Suprapubic skin (tissue), 4 donors: ENCODE measurements at regions not wholly inside any gene's neighbourhood (a gene's known extent, or its start where the extent isn't known, plus 50 kb on each side); places are given as distances from the start of the nearest gene placed in this dataset.

ENCODE experiments used
- DNase-seq, 2 donors: peaks; one replicate each; pipeline ENCODE4 v3.0.0-alpha.2; 2019; ENCODE audit warnings: low spot score in 2 of 2
- H3K27ac ChIP-seq: fragments of 200-600 bp; sonication (generic); one replicate; pipeline ENCODE4 v1.5.1; 2019
- H3K27me3 ChIP-seq: fragments of 200-600 bp; sonication (generic); one replicate; pipeline ENCODE4 v1.5.1; 2019
- H3K36me3 ChIP-seq: fragments of 200-600 bp; sonication (generic); one replicate; pipeline ENCODE4 v1.5.1; 2019
- H3K4me1 ChIP-seq: fragments of 200-600 bp; sonication (generic); one replicate; pipeline ENCODE4 v1.5.1; 2019
- H3K4me3 ChIP-seq: fragments of 200-600 bp; sonication (generic); one replicate; pipeline ENCODE4 v1.5.1; 2019; ENCODE audit warnings: mild to moderate bottlenecking
- H3K9me3 ChIP-seq: fragments of 200-600 bp; sonication (generic); one replicate; pipeline ENCODE4 v1.5.1; 2019
- CTCF ChIP-seq, 2 donors: fragments of 200-600 bp in 1 of 2; fragments of 450-650 bp in 1 of 2; sonication (generic) in 1 of 2; IDR thresholded peaks; one replicate each; pipeline ENCODE4 v1.5.1; 2016 to 2019; ENCODE audit warnings: antibody characterized with exemption in 2 of 2, mild to moderate bottlenecking in 1 of 2, moderate library complexity in 1 of 2
- EP300 ChIP-seq: sonication (generic); formaldehyde crosslinking; IDR thresholded peaks from one replicate; pipeline ENCODE4 v1.6.1; 2017; ENCODE audit warnings: antibody characterized with exemption
- POLR2A ChIP-seq, 2 donors: fragments of 450-650 bp; IDR thresholded peaks; one replicate each; pipeline ENCODE4 v1.6.1; 2017; ENCODE audit warnings: antibody characterized with exemption in 2 of 2, mild to moderate bottlenecking in 2 of 2, moderate library complexity in 2 of 2
- POLR2AphosphoS5 ChIP-seq, 3 donors: sonication (generic); formaldehyde crosslinking; IDR thresholded peaks; one replicate each; pipeline ENCODE4 v1.6.1; 2017; ENCODE audit warnings: antibody characterized with exemption in 3 of 3
- WGBS: methylation state at CpG from one replicate; pipeline ENCODE4 v1.1.5; 2018; 5-methylcytosine and 5-hydroxymethylcytosine counted together

DNA sequence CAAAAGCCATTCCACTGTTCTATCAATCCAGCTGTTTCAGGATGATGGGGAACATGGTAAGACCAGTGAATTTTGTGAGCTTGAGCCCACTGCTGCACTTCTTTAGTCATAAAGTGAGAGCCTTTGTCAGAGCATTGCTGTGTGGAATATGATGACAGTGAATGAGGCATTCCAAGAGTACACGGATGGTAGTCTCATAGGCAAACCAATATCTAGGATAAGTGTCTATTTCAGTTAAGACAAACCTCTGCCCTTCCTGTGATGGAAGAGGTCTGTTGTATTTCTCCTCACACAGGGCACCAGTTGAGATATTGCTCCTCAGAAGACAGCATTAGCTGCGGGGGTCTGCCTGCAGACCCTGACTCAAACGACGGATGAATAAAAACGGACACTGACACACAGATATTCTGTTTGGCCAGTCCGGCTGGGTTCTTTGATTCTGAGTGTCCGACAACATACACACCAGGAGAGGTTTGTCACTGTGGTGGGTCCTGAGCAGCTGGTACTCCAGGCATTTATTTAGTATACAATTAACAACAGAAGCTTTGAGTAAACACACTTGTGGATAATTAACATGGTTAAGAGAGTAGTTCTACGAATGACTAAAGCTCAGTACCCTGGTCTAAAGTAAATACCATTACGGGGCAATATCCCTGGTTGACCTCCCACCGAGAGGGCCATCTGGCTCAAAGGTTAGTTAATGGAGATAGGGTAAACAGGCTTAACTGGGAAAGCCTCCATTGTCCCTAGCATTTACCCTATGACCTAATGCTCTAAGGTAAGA, 121.7 kb downstream of the ZNF280B start:
- Histone ChIP-seq H3K4me3 (no peak overlapping the region), H3K36me3 (no peaks in the 10 kb centered on the region), H3K27ac (no peak overlapping the region), H3K4me1 (no peaks in the 10 kb centered on the region), H3K9me3 (no peaks in the 10 kb centered on the region), H3K27me3 (peaks cover 41% of the 10 kb centered on the region)
- no peak for DNase-seq
- no peak for TF ChIP-seq POLR2AphosphoS5 (IDR thresholded peaks at IDR 0.05)
- no peak for TF ChIP-seq POLR2A (IDR thresholded peaks at IDR 0.05)
- WGBS = 50% methylated on average over 10 of the region's 10 CpGs

DNA sequence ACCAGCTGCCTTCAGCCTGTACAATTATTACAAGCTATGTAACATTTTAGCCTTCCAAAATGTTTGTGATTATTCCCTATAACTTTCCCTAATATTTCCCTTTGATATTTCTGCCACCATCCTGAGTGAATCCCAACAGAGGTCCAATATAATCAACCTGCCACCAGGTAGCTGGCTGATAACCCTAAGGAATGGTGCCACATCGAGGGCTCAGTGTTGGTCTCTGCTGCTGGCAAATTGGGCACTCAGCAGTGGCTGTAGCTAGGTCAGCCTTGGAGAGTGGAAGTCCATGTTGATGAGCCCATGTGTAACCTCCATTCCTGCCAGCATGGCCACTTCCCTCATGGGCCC, 121.2 kb downstream of the ZNF280B start:
- no peak overlapping the region for H3K4me3 ChIP-seq
- no peaks in the 10 kb centered on the region for H3K36me3 ChIP-seq
- 55% methylated on average over 1 of the region's 1 CpG for WGBS
- H3K9me3 ChIP-seq = no peaks in the 10 kb centered on the region
- no peaks in the 10 kb centered on the region for H3K4me1 ChIP-seq
- H3K27ac ChIP-seq = no peak overlapping the region
- DNase-seq = no peak
- TF ChIP-seq EP300 (no peak), POLR2AphosphoS5 (IDR thresholded peaks at IDR 0.05) (no peak), POLR2A (IDR thresholded peaks at IDR 0.05) (no peak), CTCF (IDR thresholded peaks at IDR 0.05) (no peak)
- H3K27me3 ChIP-seq = peaks cover 41% of the 10 kb centered on the region

DNA sequence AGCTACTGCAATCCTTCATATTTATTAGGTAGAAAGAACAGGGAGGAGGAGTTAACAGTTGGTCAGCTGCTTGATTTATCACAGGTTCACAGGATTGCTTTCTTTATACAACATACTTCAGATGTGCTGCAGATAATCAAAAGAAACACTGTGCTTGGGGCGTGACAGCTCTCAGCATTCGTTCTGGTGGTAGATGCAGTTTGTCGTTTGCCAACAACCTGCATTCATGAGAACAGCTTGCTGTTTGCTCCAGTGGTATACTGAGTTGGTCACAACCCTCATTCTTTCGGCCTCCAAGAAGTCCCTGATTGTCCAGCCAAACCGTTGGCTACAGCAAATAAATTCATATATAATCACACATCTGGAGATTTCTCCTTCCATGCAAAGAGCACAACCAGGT, 120.5 kb downstream of the ZNF280B start:
- 77% methylated on average over 5 of the region's 5 CpGs for WGBS
- no peak overlapping the region for H3K4me3 ChIP-seq
- TF ChIP-seq POLR2A (IDR thresholded peaks at IDR 0.05) (no peak), EP300 (no peak), POLR2AphosphoS5 (IDR thresholded peaks at IDR 0.05) (no peak), CTCF (IDR thresholded peaks at IDR 0.05) (no peak)
- no peak for DNase-seq
- H3K9me3 ChIP-seq = no peaks in the 10 kb centered on the region
- H3K27ac ChIP-seq = no peak overlapping the region
- peaks cover 37% of the 10 kb centered on the region for H3K27me3 ChIP-seq
- no peaks in the 10 kb centered on the region for H3K36me3 ChIP-seq
- no peaks in the 10 kb centered on the region for H3K4me1 ChIP-seq

DNA sequence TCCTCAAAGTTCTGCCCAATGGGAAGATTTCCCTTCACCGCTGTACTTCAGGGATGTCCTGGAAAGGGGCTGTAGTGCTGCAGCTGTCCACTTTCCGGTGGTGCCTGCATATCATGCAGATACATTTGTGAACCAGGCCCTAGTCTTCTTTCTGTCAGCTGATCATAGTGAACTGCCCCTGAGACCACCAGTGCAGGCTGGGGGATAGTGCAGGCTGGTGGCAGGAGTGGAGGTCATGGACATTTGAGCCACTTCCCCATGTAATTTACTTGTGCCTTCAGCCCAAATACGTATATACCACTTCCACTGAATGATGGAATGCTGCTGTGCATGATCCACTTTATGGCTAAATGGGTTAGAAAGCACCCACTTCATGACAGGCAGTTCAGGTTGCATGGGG, 120.0 kb downstream of the ZNF280B start:
- Histone ChIP-seq H3K27me3 (peaks cover 36% of the 10 kb centered on the region), H3K27ac (no peak overlapping the region), H3K36me3 (no peaks in the 10 kb centered on the region), H3K4me3 (no peak overlapping the region), H3K9me3 (no peaks in the 10 kb centered on the region), H3K4me1 (no peaks in the 10 kb centered on the region)
- WGBS = 91% methylated on average over 2 of the region's 3 CpGs
- TF ChIP-seq POLR2A (IDR thresholded peaks at IDR 0.05) = no peak
- no peak for DNase-seq

- H3K9me3 ChIP-seq = no peaks in the 10 kb centered on the region
- no peak overlapping the region for H3K27ac ChIP-seq
- DNase-seq = no peak
- H3K4me3 ChIP-seq = no peak overlapping the region
- peaks cover 28% of the 10 kb centered on the region for H3K27me3 ChIP-seq
- H3K4me1 ChIP-seq = no peaks in the 10 kb centered on the region
- H3K36me3 ChIP-seq = no peaks in the 10 kb centered on the region
- no peak for TF ChIP-seq EP300
- no peak for TF ChIP-seq POLR2AphosphoS5 (IDR thresholded peaks at IDR 0.05)
- TF ChIP-seq CTCF (IDR thresholded peaks at IDR 0.05) = no peak
- TF ChIP-seq POLR2A (IDR thresholded peaks at IDR 0.05) = no peak
- WGBS = 85% methylated on average over 5 of the region's 5 CpGs
These were observed 119.1 kb downstream of the ZNF280B start for GRCh38 chr22:22389467-22389866.

DNA sequence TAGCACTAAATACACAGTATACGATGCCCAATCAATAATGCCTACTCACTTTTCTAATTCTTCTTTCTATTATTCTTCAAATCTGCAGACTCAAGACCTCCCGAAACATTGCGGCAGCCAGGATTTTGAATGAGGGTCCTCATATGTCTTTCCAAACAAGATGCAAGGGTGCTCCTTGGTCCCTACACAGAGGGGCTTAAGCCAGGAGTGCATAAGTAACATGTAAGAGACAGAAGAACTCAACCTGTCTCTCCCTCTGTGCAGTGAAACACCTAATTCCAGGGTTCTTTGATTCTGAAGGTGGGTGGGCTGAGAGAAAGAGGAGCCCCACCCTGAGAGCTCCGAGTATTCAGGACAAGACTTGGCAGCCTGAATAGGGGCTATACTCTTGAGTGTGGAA, 117.6 kb downstream of the ZNF280B start:
- 85% methylated on average over 4 of the region's 4 CpGs for WGBS
- no peak for TF ChIP-seq CTCF (IDR thresholded peaks at IDR 0.05)
- peaks cover 19% of the 10 kb centered on the region for H3K27me3 ChIP-seq
- DNase-seq = no peak
- H3K4me3 ChIP-seq = no peak overlapping the region
- no peaks in the 10 kb centered on the region for H3K9me3 ChIP-seq
- no peaks in the 10 kb centered on the region for H3K36me3 ChIP-seq
- no peaks in the 10 kb centered on the region for H3K4me1 ChIP-seq
- H3K27ac ChIP-seq = no peak overlapping the region
